DND-41 (cell line): ENCODE measurements at regions not wholly inside any gene's neighbourhood (a gene's known extent, or its start where the extent isn't known, plus 50 kb on each side); places are given as distances from the start of the nearest gene placed in this dataset.

ENCODE experiments used
- CTCF ChIP-seq: IDR thresholded peaks from 2 replicates; pipeline ENCODE4 v1.5.1; 2012; ENCODE audit warnings: borderline replicate concordance, low read length, moderate library complexity, mild to moderate bottlenecking; ENCODE audit not compliant: poor library complexity, severe bottlenecking; ENCODE audit errors: extremely low read depth
- EZH2 ChIP-seq: IDR thresholded peaks from 3 replicates; pipeline ENCODE4 v1.6.1; 2012; ENCODE audit warnings: borderline replicate concordance, low read depth, mild to moderate bottlenecking, moderate library complexity, low read length, inconsistent platforms; ENCODE audit not compliant: severe bottlenecking

GRCh38 chr2:150228936-150229335 is 258.5 kb downstream of the RND3 start:
- TF ChIP-seq CTCF (no peak), EZH2 (no peak)
